DOHH2 (cell line): ENCODE measurements at regions not wholly inside any gene's neighbourhood (a gene's known extent, or its start where the extent isn't known, plus 50 kb on each side); places are given as distances from the start of the nearest gene placed in this dataset.

ENCODE experiments used
- H3F3A ChIP-seq: fragments of 200-600 bp; sonication (generic), shearing (Covaris generic); 2 replicates; pipeline ENCODE4 v1.6.0; 2016; ENCODE audit warnings: antibody characterized with exemption, mild to moderate bottlenecking; ENCODE audit not compliant: control insufficient read depth, insufficient read depth
- H3K27ac ChIP-seq: fragments of 200-600 bp; sonication (generic); 2 replicates; pipeline ENCODE4 v1.5.1; 2014; ENCODE audit warnings: low read depth, mild to moderate bottlenecking, low read length, moderate library complexity
- H3K27me3 ChIP-seq: fragments of 200-600 bp; sonication (generic); 2 replicates; pipeline ENCODE4 v1.6.1; 2014; ENCODE audit warnings: mild to moderate bottlenecking, low read length, mixed read lengths; ENCODE audit not compliant: control insufficient read depth
- H3K36me3 ChIP-seq: fragments of 200-600 bp; sonication (generic); 2 replicates; pipeline ENCODE4 v1.6.1; 2014; ENCODE audit warnings: mild to moderate bottlenecking, low read length, moderate library complexity, mixed read lengths; ENCODE audit not compliant: control insufficient read depth
- H3K4me1 ChIP-seq: fragments of 200-600 bp; sonication (generic); 2 replicates; pipeline ENCODE4 v1.6.1; 2014; ENCODE audit warnings: mild to moderate bottlenecking, low read length, mixed read lengths; ENCODE audit not compliant: control insufficient read depth
- H3K4me2 ChIP-seq: fragments of 200-600 bp; sonication (generic); 2 replicates; pipeline ENCODE4 v1.6.0; 2014; ENCODE audit warnings: mild to moderate bottlenecking, low read length, moderate library complexity
- H3K4me3 ChIP-seq: fragments of 200-600 bp; sonication (generic); 2 replicates; pipeline ENCODE4 v1.5.1; 2014; ENCODE audit warnings: mild to moderate bottlenecking, low read length, mixed read lengths
- H3K79me2 ChIP-seq: fragments of 200-600 bp; sonication (generic); 2 replicates; pipeline ENCODE4 v1.6.1; 2014; ENCODE audit warnings: mild to moderate bottlenecking, low read length, mixed read lengths; ENCODE audit not compliant: control insufficient read depth
- H3K9me2 ChIP-seq: fragments of 200-600 bp; sonication (generic); replicated peaks from 2 replicates; pipeline ENCODE4 v1.6.1; 2014; ENCODE audit warnings: mild to moderate bottlenecking, low read length, mixed read lengths; ENCODE audit not compliant: control insufficient read depth
- H3K9me3 ChIP-seq: fragments of 200-600 bp; sonication (generic); 2 replicates; pipeline ENCODE4 v1.6.1; 2014; ENCODE audit warnings: antibody characterized with exemption, low read length, mixed read lengths; ENCODE audit not compliant: control insufficient read depth, insufficient read depth
- H4K20me1 ChIP-seq: fragments of 200-600 bp; sonication (generic); 2 replicates; pipeline ENCODE4 v1.6.0; 2014; ENCODE audit warnings: low read depth, mild to moderate bottlenecking, antibody characterized with exemption, low read length, moderate library complexity; ENCODE audit not compliant: control insufficient read depth, insufficient read depth
- EZH2phosphoT487 ChIP-seq: fragments of 200-600 bp; sonication (generic); IDR thresholded peaks from 2 replicates; pipeline ENCODE4 v1.6.1; 2017; ENCODE audit warnings: borderline replicate concordance, mild to moderate bottlenecking, antibody characterized with exemption, low read length, moderate library complexity, mixed read lengths
- TF ChIP-seq, protein P1 (sequence below): fragments of 200-600 bp; sonication (generic); IDR thresholded peaks from one replicate; pipeline ENCODE4 v1.5.1; 2014; ENCODE audit warnings: antibody characterized with exemption, mild to moderate bottlenecking, low read depth, low read length; ENCODE audit not compliant: poor library complexity, severe bottlenecking

DNA sequence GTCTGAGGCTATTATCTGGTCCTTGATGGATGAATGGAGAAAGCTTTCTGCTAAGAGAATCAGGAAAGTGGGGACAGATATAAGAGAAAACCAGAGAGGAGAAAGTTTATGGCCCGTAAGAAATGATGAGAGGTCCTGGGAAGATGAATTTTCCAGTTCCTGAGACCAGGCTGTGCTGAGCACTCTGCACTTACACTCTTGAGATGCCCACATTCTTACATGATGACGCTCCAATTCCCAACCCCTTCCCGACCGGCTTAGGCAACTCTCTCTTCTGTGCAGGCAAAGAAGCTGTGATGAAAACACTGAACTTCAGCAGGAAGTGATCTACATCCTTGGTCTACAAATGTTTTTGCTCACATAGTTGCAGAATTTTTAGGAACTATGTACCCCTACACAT is 417.0 kb downstream of the ARHGEF28 start:
- Histone ChIP-seq H3F3A (no peaks in the 10 kb centered on the region), H3K36me3 (no peaks in the 10 kb centered on the region), H3K4me2 (no peak overlapping the region), H3K4me3 (no peak overlapping the region), H4K20me1 (no peaks in the 10 kb centered on the region), H3K27me3 (no peaks in the 10 kb centered on the region), H3K9me2 (no peaks in the 10 kb centered on the region), H3K4me1 (no peaks in the 10 kb centered on the region), H3K79me2 (no peaks in the 10 kb centered on the region), H3K9me3 (no peaks in the 10 kb centered on the region), H3K27ac (no peak overlapping the region)
- TF ChIP-seq, protein P1, sequence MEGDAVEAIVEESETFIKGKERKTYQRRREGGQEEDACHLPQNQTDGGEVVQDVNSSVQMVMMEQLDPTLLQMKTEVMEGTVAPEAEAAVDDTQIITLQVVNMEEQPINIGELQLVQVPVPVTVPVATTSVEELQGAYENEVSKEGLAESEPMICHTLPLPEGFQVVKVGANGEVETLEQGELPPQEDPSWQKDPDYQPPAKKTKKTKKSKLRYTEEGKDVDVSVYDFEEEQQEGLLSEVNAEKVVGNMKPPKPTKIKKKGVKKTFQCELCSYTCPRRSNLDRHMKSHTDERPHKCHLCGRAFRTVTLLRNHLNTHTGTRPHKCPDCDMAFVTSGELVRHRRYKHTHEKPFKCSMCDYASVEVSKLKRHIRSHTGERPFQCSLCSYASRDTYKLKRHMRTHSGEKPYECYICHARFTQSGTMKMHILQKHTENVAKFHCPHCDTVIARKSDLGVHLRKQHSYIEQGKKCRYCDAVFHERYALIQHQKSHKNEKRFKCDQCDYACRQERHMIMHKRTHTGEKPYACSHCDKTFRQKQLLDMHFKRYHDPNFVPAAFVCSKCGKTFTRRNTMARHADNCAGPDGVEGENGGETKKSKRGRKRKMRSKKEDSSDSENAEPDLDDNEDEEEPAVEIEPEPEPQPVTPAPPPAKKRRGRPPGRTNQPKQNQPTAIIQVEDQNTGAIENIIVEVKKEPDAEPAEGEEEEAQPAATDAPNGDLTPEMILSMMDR = no peak
- TF ChIP-seq EZH2phosphoT487 = no peak

DNA sequence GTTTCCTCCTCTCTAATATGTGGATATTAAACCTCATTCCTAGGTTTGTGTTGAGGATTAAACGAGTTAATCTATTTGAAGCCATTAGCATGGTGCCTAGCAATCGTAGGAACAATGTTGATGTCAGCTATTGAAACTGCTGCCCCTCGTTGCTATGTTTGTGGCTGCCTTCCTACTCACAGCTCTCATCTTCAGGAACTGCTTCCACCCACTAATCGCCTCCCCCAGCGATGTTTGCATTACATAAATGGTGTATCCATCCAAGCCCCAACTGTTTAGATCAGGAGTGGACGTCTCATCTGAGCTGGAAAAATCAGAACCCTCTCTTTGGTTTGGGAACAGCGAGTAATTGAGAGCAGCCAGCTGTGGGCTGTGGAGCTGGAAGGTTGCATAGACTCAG is 416.6 kb downstream of the ARHGEF28 start:
- H3K79me2 ChIP-seq = no peaks in the 10 kb centered on the region
- H3K9me3 ChIP-seq = no peaks in the 10 kb centered on the region
- H3K4me1 ChIP-seq = no peaks in the 10 kb centered on the region
- no peaks in the 10 kb centered on the region for H4K20me1 ChIP-seq
- H3K27ac ChIP-seq = no peak overlapping the region
- no peaks in the 10 kb centered on the region for H3K36me3 ChIP-seq
- H3K27me3 ChIP-seq = no peaks in the 10 kb centered on the region
- no peaks in the 10 kb centered on the region for H3K9me2 ChIP-seq
- no peak overlapping the region for H3K4me2 ChIP-seq
- TF ChIP-seq EZH2phosphoT487 = no peak
- TF ChIP-seq, protein P1 = no peak
- no peak overlapping the region for H3K4me3 ChIP-seq
- no peaks in the 10 kb centered on the region for H3F3A ChIP-seq

DNA sequence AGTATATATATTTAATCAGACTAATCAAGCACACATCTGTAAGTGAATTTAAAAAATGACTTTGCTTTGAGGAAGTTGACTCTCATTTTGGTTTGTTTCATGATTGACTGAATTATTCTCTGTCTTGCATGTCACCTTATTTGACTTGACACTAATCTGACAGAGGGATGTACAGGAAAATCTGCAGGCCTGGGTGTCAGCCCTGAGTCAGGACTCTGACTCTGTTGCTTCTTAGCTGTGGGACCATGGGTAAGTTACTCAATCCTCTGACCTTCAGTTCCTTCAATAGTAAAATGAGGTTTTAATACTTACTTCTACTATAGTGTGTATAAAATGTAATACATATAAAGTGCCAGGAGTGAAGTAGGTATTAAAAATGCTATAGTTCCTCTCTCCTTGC is 415.9 kb downstream of the ARHGEF28 start:
- Histone ChIP-seq H3K36me3 (no peaks in the 10 kb centered on the region), H3K9me2 (no peaks in the 10 kb centered on the region), H3K27me3 (no peaks in the 10 kb centered on the region), H4K20me1 (no peaks in the 10 kb centered on the region), H3K4me1 (no peaks in the 10 kb centered on the region), H3K4me3 (no peak overlapping the region), H3K27ac (no peak overlapping the region), H3K79me2 (no peaks in the 10 kb centered on the region), H3K4me2 (no peak overlapping the region), H3F3A (no peaks in the 10 kb centered on the region), H3K9me3 (no peaks in the 10 kb centered on the region)
- TF ChIP-seq, protein P1 = no peak
- no peak for TF ChIP-seq EZH2phosphoT487
